Pancreas (tissue), 10 donors: ENCODE measurements at regions not wholly inside any gene's neighbourhood (a gene's known extent, or its start where the extent isn't known, plus 50 kb on each side); places are given as distances from the start of the nearest gene placed in this dataset.

ENCODE experiments used
- ATAC-seq, 4 donors: fragments of 200-7000 bp; cut with Tn5 transposase; one replicate each; pipeline versions ENCODE4 v1.8.0 to v1.9.1; 2020; ENCODE audit warnings: mild to moderate bottlenecking in 4 of 4, moderate library complexity in 4 of 4
- DNase-seq, 6 donors: peaks; one replicate each; pipeline ENCODE4 v3.0.0-alpha.2; 2020
- FAIRE-seq: peaks from 2 replicates; lab custom pipeline; 2012; peaks lifted over from hg19 to GRCh38; lab: Jason Lieb, UNC
- H3K27ac ChIP-seq, 4 donors: fragments of 200-600 bp; sonication (generic); 1 replicate in 3 of 4; 2 replicates in 1 of 4; pipeline versions ENCODE4 v1.5.0 to v1.8.0; 2020
- H3K27me3 ChIP-seq, 4 donors: fragments of 200-600 bp; one replicate each; pipeline ENCODE4 v1.8.0; 2021
- H3K36me3 ChIP-seq, 3 donors: fragments of 200-600 bp; sonication (generic) in 1 of 3; one replicate each; pipeline versions ENCODE4 v1.5.0 to v1.8.0; 2020 to 2021
- H3K4me1 ChIP-seq, 3 donors: fragments of 200-600 bp; one replicate each; pipeline ENCODE4 v1.8.0; 2021
- H3K4me3 ChIP-seq, 4 donors: fragments of 200-600 bp; sonication (generic) in 2 of 4; one replicate each; pipeline versions ENCODE4 v1.5.0 to v1.8.0; 2020 to 2021
- H3K9me3 ChIP-seq, 4 donors: fragments of 200-600 bp; one replicate each; pipeline ENCODE4 v1.8.0; 2021
- CTCF ChIP-seq, 4 donors: fragments of 200-600 bp; sonication (generic) in 3 of 4; IDR thresholded peaks; one replicate each; pipeline versions ENCODE4 v1.5.0 to v1.8.0; 2021; ENCODE audit warnings: antibody characterized with exemption in 4 of 4
- whole genome bisulfite sequencing, 2 donors: extraction: QIAGEN DNeasy Blood & Tissue Kit; methylation state at CpG; one replicate each; pipeline ENCODE4 v1.1.7; 2013; 5-methylcytosine and 5-hydroxymethylcytosine counted together
- intact Hi-C, 3 donors: fragments of 100-400 bp; cut with DNase I; formaldehyde crosslinking; loops; one replicate each; pipeline versions ENCODE4 v1.11.1 to v1.14.2; 2022
- donor health status: healthy with polysubstance abuse.
- donor health status: DM: no; HTN: no; CAD: no; lungs with moderate emphysema.
- donor health status: DM: no; HTN: no; CAD: no.
- donor health status: control.
- donor health status: control.
- donor health status: Bipolar disorder and iron deficiency.
- donor health status: DM: yes; HTN: yes; CAD: no.
- donor health status: DM: no; HTN: no; CAD: no.
- donor health status: DM: no; HTN: no; CAD: no.
- donor health status: DM: yes; HTN: yes; CAD: no.

GRCh38 chr1:67607286-67607685 is 77.7 kb upstream of the GADD45A start:
- no peak overlapping the region for H3K4me3 ChIP-seq
- H3K9me3 ChIP-seq, result no peaks in the 10 kb centered on the region
- 75 to 77% methylated on average over 4 of the region's 4 CpGs for WGBS, 2 donors
- no peak for FAIRE-seq
- no peaks in the 10 kb centered on the region for H3K4me1 ChIP-seq
- intact Hi-C loops, result no loop called here
- no peaks in the 10 kb centered on the region for H3K27me3 ChIP-seq
- DNase-seq, result no peak
- no peaks in the 10 kb centered on the region for H3K36me3 ChIP-seq
- H3K27ac ChIP-seq, result no peak overlapping the region
- ATAC-seq, result no peak
- no peak for TF ChIP-seq CTCF (IDR thresholded peaks at IDR 0.05)

- Histone ChIP-seq H3K36me3 (no peaks in the 10 kb centered on the region), H3K27ac (no peak overlapping the region), H3K4me3 (no peak overlapping the region), H3K4me1 (no peaks in the 10 kb centered on the region), H3K27me3 (no peaks in the 10 kb centered on the region), H3K9me3 (no peaks in the 10 kb centered on the region)
- no peak for TF ChIP-seq CTCF (IDR thresholded peaks at IDR 0.05)
- intact Hi-C loops, result no loop called here
- FAIRE-seq (no peak), ATAC-seq (no peak), DNase-seq (no peak)
- 89 to 91% methylated on average over 6 of the region's 6 CpGs for WGBS, 2 donors
These were observed 77.3 kb upstream of the GADD45A start for GRCh38 chr1:67607699-67608098.

GRCh38 chr1:67608661-67609576 is 76.1 kb upstream of the GADD45A start:
- no peaks in the 10 kb centered on the region for H3K9me3 ChIP-seq
- no peak overlapping the region for H3K27ac ChIP-seq
- H3K36me3 ChIP-seq, result no peaks in the 10 kb centered on the region
- ATAC-seq (no peak), FAIRE-seq (no peak), DNase-seq (no peak)
- no peaks in the 10 kb centered on the region for H3K4me1 ChIP-seq
- H3K27me3 ChIP-seq, result no peaks in the 10 kb centered on the region
- TF ChIP-seq CTCF (IDR thresholded peaks at IDR 0.05), result no peak
- H3K4me3 ChIP-seq, result no peak overlapping the region
- intact Hi-C loops, result no loop called here
- whole genome bisulfite sequencing, 2 donors, result 84 to 90% methylated on average over 11 of the region's 11 CpGs

DNA sequence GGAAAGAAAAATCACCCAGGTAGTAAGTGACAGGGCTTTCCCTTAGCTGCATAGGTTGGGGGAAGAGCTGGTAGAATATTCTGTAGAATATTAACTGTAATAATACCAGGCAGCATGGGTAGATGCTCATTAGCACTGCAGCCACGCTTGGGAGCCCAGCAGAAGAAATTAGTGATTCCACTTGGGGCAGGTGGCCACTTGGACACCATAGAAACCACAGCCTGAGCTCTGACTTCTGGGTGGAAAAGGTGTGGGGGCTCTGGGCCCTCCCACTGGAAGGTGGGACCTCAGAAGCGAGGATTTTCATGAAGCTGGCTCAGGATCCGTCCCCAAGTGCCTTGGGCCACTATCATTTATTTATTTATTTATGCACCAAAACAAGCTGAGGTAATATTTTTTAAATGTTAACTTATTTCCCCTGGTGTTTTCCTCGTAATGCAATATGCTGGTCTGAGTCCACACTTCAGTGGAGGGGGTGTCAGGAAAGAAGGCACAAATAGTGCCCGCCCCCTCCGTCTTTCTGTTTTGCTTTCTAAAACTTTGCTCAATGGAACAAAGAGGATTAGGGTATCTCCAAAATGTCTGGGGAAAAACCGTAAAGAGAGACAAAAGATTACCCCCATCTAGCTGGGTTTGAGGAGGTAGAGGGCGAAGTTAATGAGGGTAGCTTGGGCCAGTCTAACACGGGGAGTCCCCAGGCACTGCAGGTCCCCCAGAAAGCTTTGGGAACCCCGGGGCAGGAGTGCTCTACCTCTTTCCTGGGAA is 75.2 kb upstream of the GADD45A start:
- ATAC-seq (no peak), DNase-seq (no peak), FAIRE-seq (no peak)
- Histone ChIP-seq H3K36me3 (no peaks in the 10 kb centered on the region), H3K4me1 (no peaks in the 10 kb centered on the region), H3K27ac (no peak overlapping the region), H3K4me3 (no peak overlapping the region), H3K27me3 (no peaks in the 10 kb centered on the region), H3K9me3 (no peaks in the 10 kb centered on the region)
- intact Hi-C loops, result no loop called here
- WGBS, 2 donors, result 77 to 83% methylated on average over 10 of the region's 10 CpGs
- no peak for TF ChIP-seq CTCF (IDR thresholded peaks at IDR 0.05)
